ENCODE measurements at regions not wholly inside any gene's neighbourhood (a gene's known extent, or its start where the extent isn't known, plus 50 kb on each side); places are given as distances from the start of the nearest gene placed in this dataset.
"Not testable (repeated sequence)": the region's sequence is repeated elsewhere in the genome, so short reads cannot be mapped to it uniquely, and the experiment has no call there.

GRCh38 chr12:20154052-20154451 lies 214.3 kb upstream of the PDE3A start:
- DNase-seq: no peak

DNA sequence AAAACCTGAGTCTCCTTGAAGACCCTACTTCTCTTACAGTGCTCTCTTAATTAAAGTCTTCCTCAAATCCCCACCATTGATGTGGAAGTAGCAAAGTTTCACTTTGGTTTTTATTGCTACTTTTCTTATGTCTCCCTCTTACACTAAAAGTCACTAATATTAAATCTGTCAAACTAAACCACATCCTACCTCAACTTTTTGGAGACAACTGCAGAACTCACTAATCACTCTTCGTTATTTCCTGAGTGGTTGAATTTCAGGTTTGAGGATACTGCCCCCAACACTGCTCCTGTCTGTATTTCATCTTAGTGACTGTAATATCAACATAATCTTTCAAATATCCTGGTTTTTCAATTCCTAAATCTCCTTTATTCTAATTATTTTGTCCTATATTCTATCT lies 213.0 kb upstream of the PDE3A start:
- DNase-seq: no peak

- DNase-seq: not testable (repeated sequence)
Measured at GRCh38 chr12:20160899-20161298, 207.4 kb upstream of the PDE3A start.

DNA sequence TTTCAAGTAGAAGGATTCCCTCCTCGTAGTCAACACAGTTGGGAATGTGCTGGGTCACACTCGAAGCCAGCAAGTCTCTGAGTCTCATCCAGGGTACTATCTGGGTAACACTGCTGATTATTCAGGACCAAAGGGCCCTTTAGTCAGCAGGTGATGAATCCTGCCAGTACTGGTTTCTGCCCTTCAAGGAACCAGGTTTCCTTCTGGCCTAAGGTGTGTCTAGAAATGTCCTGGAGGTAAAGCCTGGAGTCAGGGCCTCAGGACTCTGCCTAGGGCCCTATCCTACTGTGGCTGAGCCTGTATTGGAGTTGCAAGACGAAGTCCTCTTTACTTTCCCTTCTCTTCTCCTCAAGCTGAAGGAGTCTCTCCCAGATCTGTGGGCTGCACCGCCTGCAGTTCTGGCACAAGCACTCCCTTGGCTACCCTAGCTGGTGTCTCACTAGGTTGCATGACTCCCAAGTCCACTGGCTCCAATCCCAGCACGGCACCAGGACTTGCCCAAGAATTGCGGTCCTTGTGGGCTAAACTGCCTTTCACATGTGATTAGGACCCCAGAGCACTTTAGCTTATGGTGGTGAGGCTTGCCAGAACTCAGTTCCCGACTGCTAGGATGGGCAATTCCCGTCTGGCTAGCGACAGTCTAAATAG lies 193.7 kb upstream of the PDE3A start:
- no peak for DNase-seq

DNA sequence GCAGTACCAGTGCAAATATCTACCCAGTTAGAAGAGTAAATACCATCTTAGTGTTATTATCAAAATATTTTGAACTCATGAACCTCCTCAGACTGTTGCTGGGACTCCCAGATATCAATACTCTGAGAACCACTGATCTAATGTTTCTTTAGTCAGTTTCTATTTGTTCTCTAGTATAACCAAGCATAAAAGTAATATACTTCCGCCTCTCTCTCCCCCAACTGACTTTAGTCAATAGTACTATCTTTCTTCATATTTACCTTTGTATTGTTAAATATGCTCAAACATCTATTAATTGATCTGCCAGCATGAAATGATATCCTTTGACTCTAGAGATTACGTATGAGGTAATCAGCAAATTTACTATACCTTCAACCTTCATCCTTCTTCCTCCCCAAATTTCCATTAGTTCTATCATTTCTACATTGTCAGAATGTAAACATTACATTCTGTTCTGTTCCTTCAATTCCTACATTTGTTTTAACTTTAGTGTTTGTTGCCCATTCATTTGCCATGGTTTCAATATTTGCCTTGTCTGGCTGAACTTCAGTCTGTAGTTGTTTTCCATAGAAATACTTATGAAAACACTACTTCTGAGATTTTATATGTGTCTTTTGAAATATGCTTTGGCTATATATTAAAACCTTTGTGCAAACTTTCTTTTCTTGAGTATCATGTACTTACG lies 192.5 kb upstream of the PDE3A start:
- no peak for DNase-seq

DNA sequence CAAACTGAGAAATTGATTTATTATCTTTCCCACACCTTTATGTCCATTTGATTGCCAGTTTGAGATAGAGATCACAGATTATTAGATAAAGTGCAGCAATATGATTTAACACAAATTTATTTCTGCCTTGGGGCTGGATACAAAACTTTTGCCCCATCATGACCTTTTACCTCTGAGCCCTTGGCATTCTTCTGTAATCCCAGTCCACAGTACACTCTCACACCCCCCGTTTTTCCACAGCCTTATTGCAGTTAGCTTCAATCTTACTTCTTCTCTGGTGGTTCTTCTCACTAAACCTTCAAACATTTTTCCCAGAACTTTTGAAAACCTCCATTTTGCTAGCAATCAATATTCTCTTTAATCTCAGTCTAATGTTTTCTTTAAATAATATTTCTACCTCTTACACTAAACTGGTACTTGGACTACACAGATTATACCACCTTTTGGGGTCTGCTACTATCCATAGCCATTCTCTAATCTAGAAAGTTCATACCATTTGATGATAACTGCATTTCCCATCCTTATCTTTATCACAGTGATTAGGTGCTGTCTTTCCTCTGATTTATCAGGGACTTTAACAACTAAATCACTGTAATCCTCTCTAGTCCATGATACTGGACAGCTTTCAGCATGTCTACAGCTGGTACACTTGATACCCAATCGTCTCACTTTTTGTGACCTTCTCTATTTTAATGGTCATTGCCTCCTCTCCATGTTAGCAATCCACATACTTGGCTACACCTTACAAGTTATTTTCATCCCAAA lies 186.7 kb upstream of the PDE3A start:
- DNase-seq: no peak

DNA sequence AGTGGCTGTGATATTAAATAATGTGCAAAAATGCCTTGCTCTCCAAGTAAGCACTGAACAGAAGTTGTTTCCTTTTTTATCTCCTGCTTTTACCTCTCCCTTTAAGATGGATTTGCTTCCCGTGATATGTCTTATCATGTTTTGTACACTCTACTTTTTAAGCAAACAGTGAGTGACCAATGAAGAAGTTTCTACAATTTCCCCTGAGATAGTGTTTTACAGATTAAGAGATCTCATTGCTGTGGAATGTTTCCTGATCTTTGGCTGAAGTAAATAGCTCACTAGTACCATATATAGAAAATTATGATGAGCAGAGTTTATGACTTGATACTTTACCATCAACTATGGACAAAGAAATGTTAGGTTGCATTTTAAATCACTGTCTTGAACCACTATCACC lies 184.8 kb upstream of the PDE3A start:
- DNase-seq: no peak

DNA sequence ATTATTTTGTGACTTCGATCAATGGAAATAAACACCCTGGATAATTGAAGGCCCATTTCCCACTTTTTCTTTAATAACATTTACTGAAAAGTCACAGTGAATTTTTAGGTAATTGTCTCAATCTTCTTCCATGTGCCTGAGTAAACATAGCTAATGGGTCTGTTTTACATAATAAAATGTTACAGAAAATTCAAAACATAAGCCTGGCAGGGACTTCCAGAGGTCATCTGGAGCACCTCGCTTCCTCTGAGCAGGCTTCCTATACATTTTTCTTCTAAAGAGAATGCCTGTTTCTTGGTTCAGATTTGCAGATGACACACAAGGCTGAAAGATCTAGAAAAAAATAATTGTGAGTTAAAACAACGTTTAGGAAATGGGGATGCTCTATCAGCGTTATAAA lies 183.8 kb upstream of the PDE3A start:
- no peak for DNase-seq

DNA sequence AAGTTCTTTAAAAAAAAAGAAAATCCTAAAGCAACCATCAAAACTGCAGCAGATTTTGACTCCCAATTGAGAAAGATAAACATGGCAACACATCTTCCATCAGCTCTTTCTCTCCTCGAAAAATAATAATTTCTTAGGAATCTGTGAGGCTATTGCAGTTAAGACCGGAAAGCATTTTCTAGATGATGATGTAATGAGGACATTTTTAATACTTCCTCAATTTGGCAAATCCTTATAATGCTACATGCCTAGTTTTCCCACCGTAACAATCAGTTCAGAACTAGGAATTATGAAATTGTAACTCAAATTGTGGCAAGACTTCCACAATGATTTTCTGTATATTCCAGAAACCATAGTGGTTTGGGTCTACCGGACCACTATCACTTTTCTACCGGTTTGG lies 180.9 kb upstream of the PDE3A start:
- no peak for DNase-seq

GRCh38 chr12:20188930-20189653 lies 179.2 kb upstream of the PDE3A start:
- DNase-seq: no peak

DNA sequence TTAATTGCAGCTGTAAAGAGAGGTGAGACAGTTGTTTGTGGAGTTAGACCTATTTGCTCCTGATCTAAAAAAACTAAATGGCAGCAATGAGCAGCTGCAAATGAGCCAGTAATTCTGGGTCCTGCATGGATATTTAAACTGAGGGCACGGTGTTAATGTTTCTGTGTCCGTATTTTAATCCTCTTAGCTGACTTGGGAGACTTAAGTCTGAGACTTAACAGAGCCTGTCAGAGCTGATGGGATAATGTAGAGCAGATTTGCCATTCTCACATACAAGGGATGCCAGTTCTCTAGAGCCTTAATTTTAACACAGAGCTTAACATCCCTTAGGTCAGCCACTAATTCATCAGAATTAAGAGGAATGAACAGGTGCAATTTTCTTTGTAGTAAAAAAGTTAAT lies 178.6 kb upstream of the PDE3A start:
- no peak for DNase-seq

- no peak for DNase-seq
Measured at GRCh38 chr12:20194171-20194570, 174.2 kb upstream of the PDE3A start.

DNA sequence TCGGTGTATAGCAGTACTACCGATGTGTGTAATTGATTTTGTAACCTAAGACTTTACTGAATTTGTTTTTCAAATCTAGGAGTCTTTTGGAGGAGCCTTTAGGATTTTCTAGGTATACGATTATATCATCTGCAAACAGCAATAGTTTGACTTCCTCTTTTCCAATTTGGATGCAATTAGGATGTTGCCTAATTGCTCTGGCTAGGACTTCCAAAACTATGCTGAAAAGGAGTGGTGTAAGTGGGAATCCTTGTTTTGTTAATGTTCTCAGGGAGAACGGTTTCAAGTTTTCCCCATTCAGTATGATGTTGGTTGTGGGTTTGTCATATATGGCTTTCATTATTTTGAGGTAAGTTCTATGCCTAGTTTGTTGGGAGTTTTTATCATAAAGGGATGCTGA lies 171.6 kb upstream of the PDE3A start:
- no peak for DNase-seq

DNA sequence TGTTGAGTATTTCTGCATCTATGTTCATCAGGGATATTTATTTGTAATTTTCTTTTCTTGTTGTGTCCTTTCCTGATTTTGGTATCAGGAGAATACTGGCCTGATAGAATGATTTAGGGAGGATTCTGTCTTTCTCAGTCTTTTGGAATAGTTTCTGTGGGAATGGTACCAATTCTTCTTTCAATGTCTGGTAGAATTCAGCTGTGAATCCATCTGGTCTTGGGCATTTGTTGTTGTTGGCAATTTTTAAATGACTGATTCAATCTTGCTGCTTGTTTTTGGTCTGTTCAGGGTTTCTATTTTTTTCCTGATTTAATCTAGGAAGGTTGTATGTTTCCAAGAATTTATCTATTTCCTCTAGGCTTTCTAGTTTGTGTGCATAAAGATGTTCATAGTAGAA lies 170.9 kb upstream of the PDE3A start:
- no peak for DNase-seq

GRCh38 chr12:20199780-20200179 lies 168.6 kb upstream of the PDE3A start:
- no peak for DNase-seq

DNA sequence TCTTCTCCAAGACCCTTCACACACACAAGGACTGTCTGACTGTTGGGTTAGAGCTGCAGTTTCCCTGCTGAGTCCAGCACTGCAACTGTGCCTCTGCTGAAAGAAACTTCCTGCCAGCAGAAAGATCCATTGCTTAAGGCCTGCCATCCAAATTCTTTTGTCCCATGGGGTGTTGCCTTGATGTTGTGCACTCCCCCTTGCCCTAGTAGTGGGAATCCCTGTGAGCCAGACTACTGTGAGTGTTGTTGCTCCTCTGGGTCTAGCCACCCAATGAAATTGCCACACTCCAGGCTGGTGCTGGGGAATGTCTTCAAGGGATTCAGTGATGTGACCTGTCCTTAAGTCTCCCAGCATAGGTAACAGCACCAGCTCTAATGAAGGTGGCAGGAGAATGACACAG lies 166.6 kb upstream of the PDE3A start:
- DNase-seq: no peak

DNA sequence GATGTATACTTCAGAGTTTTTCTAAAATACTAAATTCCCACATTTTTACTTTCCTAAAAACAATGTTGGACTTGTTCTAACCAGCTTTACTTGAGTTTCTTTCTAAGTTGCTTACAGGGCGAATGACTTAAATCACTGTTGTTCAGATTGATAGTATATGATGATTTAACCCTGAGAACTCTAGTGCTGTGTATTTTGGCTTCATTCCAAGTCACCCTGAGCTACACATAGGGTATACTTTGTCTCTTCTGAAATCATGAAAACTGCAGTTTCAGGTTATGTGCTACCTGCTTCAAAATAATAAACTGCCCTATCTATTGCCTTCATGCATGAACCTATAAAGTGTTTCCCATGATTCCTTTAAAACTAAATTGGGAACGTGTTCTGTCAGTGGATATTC lies 162.5 kb upstream of the PDE3A start:
- no peak for DNase-seq

GRCh38 chr12:20206410-20206809 lies 161.9 kb upstream of the PDE3A start:
- DNase-seq: no peak

DNA sequence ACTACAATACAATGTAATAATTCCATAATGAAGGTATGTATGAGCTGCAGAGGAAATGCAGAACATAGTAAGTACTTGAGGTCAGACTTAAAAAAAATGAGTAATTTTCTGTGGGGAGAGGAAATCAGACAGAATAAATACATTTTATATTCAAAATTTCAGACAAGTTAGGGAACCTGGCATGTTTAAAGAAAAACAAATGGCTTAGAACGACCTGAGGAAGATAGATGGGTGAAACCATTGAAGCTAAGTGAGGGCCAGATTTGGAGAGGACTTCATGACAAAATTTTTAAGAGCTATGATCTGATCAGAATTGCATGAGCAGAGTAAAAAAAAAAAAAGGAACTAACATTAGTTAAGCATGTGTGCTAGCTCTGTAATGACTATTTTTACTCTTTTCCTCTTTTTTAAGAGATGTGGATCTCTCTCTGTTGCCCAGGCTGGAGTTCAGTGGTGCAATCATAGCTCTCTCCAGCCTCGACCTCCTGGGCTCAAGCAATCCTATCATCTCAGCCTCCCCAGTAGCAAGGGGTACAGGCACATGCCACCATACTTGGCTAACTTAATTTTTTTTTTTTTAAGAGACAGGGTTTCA lies 157.6 kb upstream of the PDE3A start:
- DNase-seq: no peak

DNA sequence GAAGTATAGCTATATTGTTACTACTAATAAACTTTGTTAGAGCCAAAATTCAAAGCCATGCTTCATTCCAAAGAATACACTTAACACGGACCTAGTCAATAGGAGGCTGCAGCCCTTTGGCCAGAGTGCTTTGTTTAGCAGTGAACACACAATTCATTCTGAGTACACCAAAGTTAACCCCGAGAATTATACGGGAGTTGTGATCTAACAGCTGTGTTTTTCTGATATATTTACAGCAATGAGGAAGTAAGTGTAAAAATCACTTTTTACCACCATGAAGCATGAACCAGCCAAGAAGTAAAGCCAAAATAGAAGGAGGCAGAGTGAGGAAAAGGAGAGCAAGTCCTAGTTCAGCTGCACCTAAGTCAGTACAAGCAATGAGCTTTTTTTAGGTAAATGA lies 156.8 kb upstream of the PDE3A start:
- DNase-seq: no peak

- no peak for DNase-seq
Measured at GRCh38 chr12:20211981-20212421, 156.3 kb upstream of the PDE3A start.

DNA sequence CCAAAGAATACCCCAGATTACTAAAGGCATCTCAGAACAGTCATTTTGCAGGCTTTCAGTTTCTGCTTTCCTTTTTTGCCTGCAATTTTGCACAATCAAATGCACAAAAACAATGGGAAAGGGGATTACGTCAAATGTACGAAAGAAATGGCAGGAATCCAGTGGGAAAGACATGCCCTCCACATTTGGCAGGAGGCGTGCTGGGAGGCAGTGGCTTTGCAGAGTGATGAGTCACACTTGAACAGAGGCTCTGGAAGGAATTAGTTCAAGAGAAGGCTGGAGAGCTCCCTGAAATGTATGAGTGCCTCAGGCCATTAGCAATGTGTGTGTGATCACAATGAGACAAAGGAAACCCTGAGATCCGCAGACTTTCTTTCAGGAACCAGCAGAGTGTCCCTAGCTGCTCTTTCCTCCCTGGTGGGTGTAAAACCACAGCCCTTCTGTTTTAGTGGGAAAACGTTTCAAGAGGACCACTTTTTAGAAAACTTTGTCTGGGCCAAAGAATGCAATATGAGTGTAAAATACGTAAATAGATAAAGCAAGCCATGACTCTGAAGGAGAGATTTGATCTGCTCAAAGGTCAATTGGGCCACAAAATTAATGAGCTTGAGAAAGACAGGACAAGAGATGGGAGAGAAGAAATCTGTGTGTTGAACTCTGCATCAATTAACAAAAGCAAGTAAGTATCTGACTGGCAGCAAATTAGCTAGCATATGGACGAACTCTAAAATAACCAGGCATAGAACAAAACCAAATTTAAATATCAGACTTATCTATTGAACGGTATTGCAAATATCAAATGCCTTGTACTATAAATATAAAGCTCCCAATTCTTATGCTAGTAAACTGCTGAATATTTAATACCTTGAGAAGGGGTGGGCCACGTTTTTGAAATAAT lies 155.4 kb upstream of the PDE3A start:
- DNase-seq: no peak

Data from activated CD4-positive, alpha-beta T cell treated with anti-CD3 and anti-CD28 coated beads, Interleukin-2, amount 50 U/mL, for 1 hour (primary cell).